OCI-LY7 (cell line): ENCODE measurements at regions not wholly inside any gene's neighbourhood (a gene's known extent, or its start where the extent isn't known, plus 50 kb on each side); places are given as distances from the start of the nearest gene placed in this dataset.

Experiments
- CTCF ChIP-seq: fragments of 200-600 bp; sonication (generic); conservative IDR thresholded peaks from 2 replicates; pipeline ENCODE4 v1.5.1; 2014; ENCODE audit warnings: mild to moderate bottlenecking, antibody characterized with exemption, low read length, moderate library complexity, mixed read lengths
- EZH2phosphoT487 ChIP-seq: fragments of 200-600 bp; sonication (generic); IDR thresholded peaks from 2 replicates; pipeline ENCODE4 v1.6.1; 2018; ENCODE audit warnings: low read depth, borderline replicate concordance, mild to moderate bottlenecking, mixed run types, antibody characterized with exemption, low read length, moderate library complexity, mixed read lengths

GRCh38 chr6:112903361-112903760 lies 556.2 kb downstream of the RFPL4B start:
- TF ChIP-seq EZH2phosphoT487 (no peak), CTCF (no peak)
